Sigmoid colon (tissue), 6 donors: ENCODE measurements at regions not wholly inside any gene's neighbourhood (a gene's known extent, or its start where the extent isn't known, plus 50 kb on each side); places are given as distances from the start of the nearest gene placed in this dataset.
A peak's percentile ranks its signal among the peaks of the same experiment; 100 is the strongest.

Source experiments
- DNase-seq: peaks from one replicate; pipeline ENCODE4 v3.0.0-alpha.2; 2019
- H3K27ac ChIP-seq, 4 donors: fragments of 200-600 bp; sonication (generic); one replicate each; pipeline ENCODE4 v1.5.1; 2016 to 2019; ENCODE audit warnings: mild to moderate bottlenecking in 1 of 4
- H3K27me3 ChIP-seq, 3 donors: fragments of 200-600 bp; sonication (generic); one replicate each; pipeline ENCODE4 v1.5.1; 2019; ENCODE audit warnings: mild to moderate bottlenecking in 1 of 3
- H3K36me3 ChIP-seq, 4 donors: fragments of 200-600 bp; sonication (generic); one replicate each; pipeline ENCODE4 v1.5.1; 2016 to 2019
- H3K4me1 ChIP-seq, 4 donors: fragments of 200-600 bp; sonication (generic); one replicate each; pipeline ENCODE4 v1.5.1; 2017 to 2019
- H3K4me3 ChIP-seq, 4 donors: fragments of 200-600 bp; sonication (generic); one replicate each; pipeline ENCODE4 v1.5.1; 2017 to 2019; ENCODE audit warnings: mild to moderate bottlenecking in 2 of 4, moderate library complexity in 1 of 4
- H3K9me3 ChIP-seq, 4 donors: fragments of 200-600 bp in 3 of 4; sonication (generic) in 3 of 4; one replicate each; pipeline versions ENCODE4 v1.5.1 to v1.6.1; 2013 to 2019
- CTCF ChIP-seq, 4 experiments: fragments of 450-650 bp in 3 of 4; fragments of 200-600 bp in 1 of 4; IDR thresholded peaks; one replicate each; pipeline ENCODE4 v1.5.1; 2016 to 2019; ENCODE audit warnings: antibody characterized with exemption in 4 of 4, mild to moderate bottlenecking in 3 of 4, moderate library complexity in 2 of 4
- EP300 ChIP-seq, 4 donors: sonication (generic); formaldehyde crosslinking; IDR thresholded peaks; one replicate each; pipeline ENCODE4 v1.6.1; 2017; ENCODE audit warnings: antibody characterized with exemption in 4 of 4
- POLR2A ChIP-seq, 2 donors: fragments of 450-650 bp; IDR thresholded peaks; one replicate each; pipeline ENCODE4 v1.6.1; 2016; ENCODE audit warnings: antibody characterized with exemption in 2 of 2, mild to moderate bottlenecking in 2 of 2, moderate library complexity in 2 of 2
- POLR2AphosphoS5 ChIP-seq, 4 donors: sonication (generic); formaldehyde crosslinking; IDR thresholded peaks; one replicate each; pipeline ENCODE4 v1.6.1; 2017; ENCODE audit warnings: antibody characterized with exemption in 4 of 4
- WGBS, 2 donors: extraction: QIAGEN DNeasy Blood & Tissue Kit; methylation state at CpG; one replicate each; pipeline ENCODE4 v1.1.7; 2013; 5-methylcytosine and 5-hydroxymethylcytosine counted together
- intact Hi-C: fragments of 100-400 bp; cut with DNase I; formaldehyde crosslinking; loops from one replicate; pipeline ENCODE4 v1.15.1; 2023
- donor health status: healthy with polysubstance abuse.
- donor health status: healthy.

GRCh38 chr6:138550346-138550767 is 51.1 kb upstream of the NHSL1 start:
- no peaks in the 10 kb centered on the region for H3K27me3 ChIP-seq
- 19 to 65% methylated on average over 2 of the region's 2 CpGs for WGBS, 2 donors
- intact Hi-C loops, result no loop called here
- no peaks in the 10 kb centered on the region for H3K9me3 ChIP-seq
- no peak overlapping the region for H3K27ac ChIP-seq
- no peak overlapping the region for H3K4me3 ChIP-seq
- no peak for DNase-seq
- TF ChIP-seq POLR2A (IDR thresholded peaks at IDR 0.05), result no peak
- TF ChIP-seq CTCF (IDR thresholded peaks at IDR 0.05), result no peak
- TF ChIP-seq EP300 (IDR thresholded peaks at IDR 0.05), result no peak
- TF ChIP-seq POLR2AphosphoS5 (IDR thresholded peaks at IDR 0.05), result no peak
- H3K36me3 ChIP-seq, result no peaks in the 10 kb centered on the region
- peaks cover 0 to 26% (median 9%) of the 10 kb centered on the region in 4 donors for H3K4me1 ChIP-seq

- Histone ChIP-seq H3K27ac (no peak overlapping the region), H3K4me1 (peaks cover 0 to 13% (median 3%) of the 10 kb centered on the region in 4 donors), H3K27me3 (no peaks in the 10 kb centered on the region), H3K4me3 (no peak overlapping the region), H3K9me3 (no peaks in the 10 kb centered on the region), H3K36me3 (no peaks in the 10 kb centered on the region)
- intact Hi-C loops, result no loop called here
- no peak for DNase-seq
- WGBS, 2 donors, result 76 to 77% methylated on average over 5 of the region's 5 CpGs
- TF ChIP-seq EP300 (IDR thresholded peaks at IDR 0.05), result no peak
- no peak for TF ChIP-seq POLR2A (IDR thresholded peaks at IDR 0.05)
- TF ChIP-seq POLR2AphosphoS5 (IDR thresholded peaks at IDR 0.05), result no peak
- no peak for TF ChIP-seq CTCF (IDR thresholded peaks at IDR 0.05)
Measured at GRCh38 chr6:138554146-138554545, 54.9 kb upstream of the NHSL1 start.

DNA sequence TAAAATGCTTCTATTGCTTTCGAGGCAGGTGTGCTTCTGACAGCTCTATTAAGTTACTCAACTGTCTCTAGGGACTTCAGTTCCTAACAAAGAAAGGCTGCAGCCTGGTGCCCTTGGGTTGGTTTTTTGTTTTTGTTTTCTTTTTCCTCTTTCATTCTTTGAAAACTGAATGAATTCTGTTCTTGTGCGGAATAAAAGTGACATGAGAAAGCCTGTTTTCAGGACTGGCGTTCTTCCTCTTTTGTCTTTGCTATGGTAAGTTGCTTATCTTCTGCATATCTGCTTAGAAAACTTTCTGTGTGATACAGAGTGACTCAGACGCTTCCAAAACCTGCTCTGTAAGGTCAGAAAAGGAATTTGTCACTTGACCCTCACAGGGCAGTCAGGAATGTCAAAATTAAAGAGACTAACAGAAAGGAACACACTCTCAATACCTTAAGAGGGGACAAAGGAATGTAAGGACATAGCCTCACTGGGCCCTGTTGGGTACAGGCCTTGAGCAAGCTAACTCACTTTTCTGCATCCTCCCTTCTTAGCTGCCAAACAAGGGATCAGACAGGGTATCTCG is 56.2 kb upstream of the NHSL1 start:
- no peaks in the 10 kb centered on the region for H3K9me3 ChIP-seq
- H3K4me3 ChIP-seq, result no peak overlapping the region
- intact Hi-C loops, result no loop called here
- no peaks in the 10 kb centered on the region for H3K27me3 ChIP-seq
- 56 to 70% methylated on average over 5 of the region's 5 CpGs for WGBS, 2 donors
- H3K27ac ChIP-seq, result peak overlapping the region in 2 of 4 donors; percentile 28 to 35
- peaks cover 0 to 13% (median 3%) of the 10 kb centered on the region in 4 donors for H3K4me1 ChIP-seq
- no peak for DNase-seq
- no peaks in the 10 kb centered on the region for H3K36me3 ChIP-seq
- TF ChIP-seq POLR2A (IDR thresholded peaks at IDR 0.05) (no peak), CTCF (IDR thresholded peaks at IDR 0.05) (no peak), POLR2AphosphoS5 (IDR thresholded peaks at IDR 0.05) (no peak), EP300 (IDR thresholded peaks at IDR 0.05) (no peak)

DNA sequence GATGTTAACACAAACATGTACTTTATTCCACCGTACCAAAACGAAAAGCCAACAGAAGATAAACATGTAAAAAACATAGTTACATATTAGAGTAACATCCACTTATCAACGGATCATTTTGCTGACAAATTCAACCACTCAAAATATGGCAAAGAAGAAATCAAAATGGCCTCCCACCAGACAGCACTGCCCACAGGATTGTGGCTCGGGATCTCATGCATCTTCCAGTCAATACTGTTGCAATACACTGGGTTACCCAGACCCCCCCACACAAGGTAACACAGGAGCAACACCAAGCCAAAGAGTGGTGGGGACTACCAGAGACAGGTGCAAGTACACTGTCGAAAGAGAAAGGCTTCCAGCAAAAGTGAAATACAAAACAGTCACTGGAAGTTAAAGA is 57.9 kb upstream of the NHSL1 start:
- Histone ChIP-seq H3K4me3 (no peak overlapping the region), H3K4me1 (peaks cover 0 to 13% (median 3%) of the 10 kb centered on the region in 4 donors), H3K36me3 (no peaks in the 10 kb centered on the region), H3K9me3 (no peaks in the 10 kb centered on the region), H3K27ac (no peak overlapping the region), H3K27me3 (no peaks in the 10 kb centered on the region)
- TF ChIP-seq EP300 (IDR thresholded peaks at IDR 0.05), result no peak
- no peak for TF ChIP-seq CTCF (IDR thresholded peaks at IDR 0.05)
- TF ChIP-seq POLR2AphosphoS5 (IDR thresholded peaks at IDR 0.05), result no peak
- no peak for TF ChIP-seq POLR2A (IDR thresholded peaks at IDR 0.05)
- no peak for DNase-seq
- WGBS, 2 donors, result 81 to 87% methylated on average over 5 of the region's 5 CpGs
- intact Hi-C loops, result no loop called here

DNA sequence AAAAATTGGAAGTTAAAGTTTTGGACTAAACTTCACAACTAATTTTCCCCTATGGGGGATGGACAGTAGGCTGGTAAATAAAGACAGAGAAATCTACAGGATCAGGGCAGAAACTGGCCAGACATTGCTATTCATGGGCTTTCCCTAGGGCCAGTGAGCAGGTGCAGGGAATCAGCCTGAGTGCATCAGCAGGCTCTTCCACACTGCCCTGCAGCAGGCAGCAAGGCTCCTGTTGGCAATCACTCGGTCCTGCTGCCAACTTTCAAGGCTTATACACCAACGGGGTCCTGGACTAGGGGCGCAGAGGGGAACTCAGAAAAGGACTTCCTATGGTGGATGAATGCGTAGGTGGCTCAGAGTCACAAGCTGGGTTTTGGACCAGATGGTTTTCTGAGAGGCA is 59.8 kb upstream of the NHSL1 start:
- TF ChIP-seq POLR2AphosphoS5 (IDR thresholded peaks at IDR 0.05) (no peak), CTCF (IDR thresholded peaks at IDR 0.05) (no peak), POLR2A (IDR thresholded peaks at IDR 0.05) (no peak), EP300 (IDR thresholded peaks at IDR 0.05) (no peak)
- no peak overlapping the region for H3K27ac ChIP-seq
- H3K36me3 ChIP-seq, result no peaks in the 10 kb centered on the region
- DNase-seq, result no peak
- intact Hi-C loops, result no loop called here
- peaks cover 0 to 13% (median 3%) of the 10 kb centered on the region in 4 donors for H3K4me1 ChIP-seq
- no peak overlapping the region for H3K4me3 ChIP-seq
- no peaks in the 10 kb centered on the region for H3K9me3 ChIP-seq
- 61 to 74% methylated on average over 4 of the region's 4 CpGs for WGBS, 2 donors
- H3K27me3 ChIP-seq, result no peaks in the 10 kb centered on the region
